Activated naive CD8-positive, alpha-beta T cell treated with anti-CD3 and anti-CD28 coated beads, Interleukin-2, amount 50 U/mL, for 16 hours (primary cell): ENCODE measurements at regions not wholly inside any gene's neighbourhood (a gene's known extent, or its start where the extent isn't known, plus 50 kb on each side); places are given as distances from the start of the nearest gene placed in this dataset.

ENCODE experiments used
- DNase-seq: peaks from one replicate; pipeline ENCODE4 v3.0.0-alpha.2; 2020; ENCODE audit warnings: low read depth, low spot score

DNA sequence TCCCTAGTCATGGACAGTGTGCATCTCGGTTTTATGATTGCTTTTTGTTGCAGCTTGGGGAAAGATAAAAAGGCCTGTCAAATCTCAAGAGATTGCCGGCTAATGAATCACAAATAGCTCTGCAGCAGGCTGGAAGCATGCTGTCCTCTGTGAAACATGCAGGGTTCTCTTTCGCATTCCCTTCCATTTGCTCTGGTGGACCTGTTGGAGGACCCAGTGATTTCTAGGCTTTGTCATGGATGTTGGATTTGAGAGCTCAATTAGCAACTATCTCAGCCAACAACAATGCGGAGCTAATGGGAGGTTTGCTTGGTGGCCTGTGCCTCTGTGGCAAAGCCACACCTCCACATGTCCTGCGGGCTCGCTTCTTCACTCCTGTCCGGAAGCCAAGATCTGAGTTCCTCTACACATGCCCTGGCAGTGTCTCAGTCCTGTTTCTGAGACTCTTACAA lies 418.1 kb upstream of the ARGLU1 start:
- DNase-seq: no peak

DNA sequence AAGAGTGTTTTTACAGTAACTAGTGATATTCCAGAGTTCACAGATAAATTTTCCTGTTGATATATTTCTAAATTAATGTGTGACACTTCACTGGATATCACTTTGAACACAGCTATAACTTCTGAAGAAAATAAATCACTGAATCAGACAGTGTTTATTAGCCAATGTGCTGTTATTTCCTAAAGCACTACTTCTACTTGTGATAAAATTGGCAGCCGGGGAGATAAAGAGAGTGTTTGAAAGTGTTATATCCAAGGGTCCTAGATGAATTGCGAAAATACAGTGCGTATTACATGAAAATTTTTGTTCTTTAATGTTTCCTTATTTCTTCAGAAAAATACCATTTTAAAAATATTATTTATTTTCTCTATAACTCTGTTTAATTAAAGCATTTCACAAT lies 417.5 kb upstream of the ARGLU1 start:
- no peak for DNase-seq

DNA sequence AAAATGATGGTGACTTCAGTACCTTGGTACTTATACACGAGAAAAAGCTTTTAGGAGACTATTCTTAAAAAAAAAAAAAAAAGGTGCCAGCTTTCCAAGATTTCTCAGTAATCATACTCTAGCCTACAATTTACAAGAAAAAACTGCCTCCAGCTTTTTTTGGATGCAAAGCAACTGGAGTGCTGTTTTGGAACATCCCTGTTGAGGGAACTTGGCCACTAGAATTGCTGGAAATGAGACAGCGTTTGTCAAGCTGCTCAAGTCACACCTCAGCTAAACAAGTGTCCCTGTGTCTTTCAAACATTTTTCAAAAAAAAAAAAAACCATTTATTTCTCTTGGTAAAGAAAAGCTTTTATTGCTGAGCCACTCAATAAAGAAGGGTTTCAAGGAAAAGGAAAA lies 413.1 kb upstream of the ARGLU1 start:
- no peak for DNase-seq

DNA sequence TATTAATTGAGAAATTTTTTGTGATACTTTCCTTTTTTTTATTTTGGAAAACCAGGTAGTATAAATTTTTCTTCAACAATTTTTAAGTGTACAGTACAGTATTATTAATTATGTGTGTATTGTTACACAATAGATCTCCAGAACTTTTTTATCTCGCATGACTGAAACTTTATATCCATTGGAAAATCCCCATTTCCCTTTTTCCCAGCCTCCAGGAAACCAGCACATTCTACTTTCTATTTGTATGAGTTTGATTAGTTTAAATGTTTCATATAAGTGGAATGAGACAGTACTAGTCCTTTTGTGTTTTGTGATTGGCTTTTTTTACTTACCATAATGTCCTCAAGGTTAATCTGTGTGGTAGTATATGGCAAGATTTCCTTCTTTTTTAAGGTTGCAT lies 399.5 kb upstream of the ARGLU1 start:
- no peak for DNase-seq

DNA sequence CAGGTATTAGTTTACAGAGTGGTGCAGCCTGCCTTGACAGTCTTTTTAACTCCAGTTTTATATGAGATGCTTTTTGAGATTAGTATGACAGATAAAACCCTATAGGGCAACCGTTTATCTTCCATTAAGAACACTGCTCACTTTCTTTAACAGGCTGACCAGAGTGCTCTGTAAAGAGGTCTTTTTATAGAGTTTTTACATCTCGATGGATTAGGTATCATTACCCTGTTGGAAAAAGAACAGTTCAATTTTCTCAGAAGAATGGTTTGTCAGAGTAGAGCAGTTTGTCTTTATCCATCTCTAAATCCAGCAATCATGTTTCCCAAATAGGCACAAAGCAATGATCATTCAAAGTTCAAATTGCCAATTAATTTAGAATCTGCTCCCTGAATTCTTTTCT lies 395.2 kb upstream of the ARGLU1 start:
- DNase-seq: no peak

DNA sequence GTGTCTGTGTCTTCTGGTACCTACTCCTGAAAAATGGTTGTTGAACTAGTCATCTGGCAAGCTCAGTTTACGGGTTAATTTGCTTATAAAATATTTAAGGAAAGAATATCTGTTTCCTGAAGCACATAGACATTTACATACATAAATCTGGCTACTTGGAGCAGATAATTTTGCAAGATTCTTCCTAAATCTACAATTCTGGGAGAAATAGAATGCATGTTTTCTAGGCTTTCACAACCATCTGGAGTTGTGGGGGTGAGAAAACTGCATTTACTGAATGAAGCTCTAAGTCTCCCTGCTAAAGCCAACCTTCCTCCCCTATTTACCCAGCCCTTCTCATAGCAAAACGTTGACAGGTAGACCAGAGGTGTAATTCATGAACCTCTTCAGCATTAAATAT lies 393.7 kb upstream of the ARGLU1 start:
- no peak for DNase-seq

DNA sequence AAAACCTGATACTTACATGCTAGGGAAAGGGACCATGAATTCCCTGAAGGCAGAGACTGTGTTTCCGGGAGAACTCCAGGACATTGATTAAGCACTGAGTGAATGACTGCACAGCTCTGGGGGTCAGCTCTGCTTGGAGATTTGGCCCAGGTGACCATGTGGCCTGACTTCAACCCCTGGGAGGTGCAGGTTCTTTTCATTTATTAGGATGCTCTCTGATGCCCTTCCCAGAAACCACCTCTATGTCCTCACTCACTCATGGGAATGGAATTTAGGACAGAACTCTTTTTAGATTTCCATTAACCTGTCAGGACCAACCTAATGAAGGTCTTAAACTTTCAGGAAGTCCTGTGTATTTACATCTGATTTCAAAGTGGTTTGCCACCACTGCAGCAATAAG lies 393.3 kb upstream of the ARGLU1 start:
- DNase-seq: no peak

DNA sequence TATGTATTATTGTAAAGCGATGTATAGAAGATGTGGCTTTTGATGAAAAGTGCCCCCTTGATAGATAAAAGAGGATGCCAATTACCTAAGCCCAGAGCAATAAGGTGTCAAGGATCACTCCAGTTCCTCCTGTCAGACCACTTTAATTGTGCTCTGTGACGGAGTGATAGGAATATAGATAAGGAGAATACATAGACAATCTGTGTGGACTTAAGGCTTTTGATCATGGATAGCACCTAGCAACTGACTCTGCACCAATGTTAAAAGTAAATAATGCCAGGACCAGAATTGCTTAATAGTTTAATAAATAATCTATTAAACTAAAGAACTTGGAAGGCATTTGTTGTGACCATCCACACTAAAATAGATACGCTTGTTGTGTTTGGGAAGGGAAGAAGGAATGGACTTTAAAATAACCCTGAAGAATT lies 390.7 kb upstream of the ARGLU1 start:
- no peak for DNase-seq

DNA sequence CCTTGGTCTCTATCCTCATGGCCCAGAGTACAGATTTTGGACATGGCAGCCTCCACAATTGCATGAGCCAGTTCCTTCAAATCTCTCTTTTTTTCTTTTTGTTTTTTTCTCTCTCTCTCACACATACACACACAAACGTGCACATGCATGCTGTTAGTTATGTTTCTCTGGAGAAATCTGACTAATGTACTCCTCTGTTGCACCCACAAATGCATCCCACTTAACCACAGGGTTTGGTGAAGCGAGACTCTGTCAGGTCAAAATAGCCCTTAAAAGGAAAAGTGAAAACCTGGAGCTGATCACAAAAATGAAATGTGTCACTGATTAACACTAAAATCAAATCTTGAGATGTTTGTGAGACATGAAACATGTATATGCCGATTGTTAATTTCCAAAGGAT lies 374.6 kb upstream of the ARGLU1 start:
- no peak for DNase-seq

DNA sequence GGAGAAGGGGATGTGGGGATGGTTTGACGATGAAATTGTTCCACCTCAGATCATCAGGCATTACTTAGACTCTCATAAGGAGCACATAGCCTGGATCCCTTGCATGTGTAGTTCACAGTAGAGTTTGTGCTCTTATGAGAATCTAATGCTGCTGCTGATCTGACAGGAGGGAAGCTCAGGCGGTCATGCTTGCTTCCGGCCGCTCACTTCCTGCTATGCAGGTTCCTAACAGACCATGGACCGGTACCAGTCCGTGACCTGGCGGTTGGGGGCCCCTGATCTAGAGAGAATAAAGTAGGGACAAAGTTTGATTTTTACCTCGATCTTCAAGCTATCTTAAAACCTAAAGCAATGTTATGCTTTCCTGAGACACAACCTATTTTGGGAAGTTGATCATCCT lies 373.8 kb upstream of the ARGLU1 start:
- DNase-seq: no peak

GRCh38 chr13:106927421-106927820 lies 359.5 kb upstream of the ARGLU1 start:
- DNase-seq: no peak

GRCh38 chr13:106922384-106922783 lies 354.4 kb upstream of the ARGLU1 start:
- DNase-seq: no peak

DNA sequence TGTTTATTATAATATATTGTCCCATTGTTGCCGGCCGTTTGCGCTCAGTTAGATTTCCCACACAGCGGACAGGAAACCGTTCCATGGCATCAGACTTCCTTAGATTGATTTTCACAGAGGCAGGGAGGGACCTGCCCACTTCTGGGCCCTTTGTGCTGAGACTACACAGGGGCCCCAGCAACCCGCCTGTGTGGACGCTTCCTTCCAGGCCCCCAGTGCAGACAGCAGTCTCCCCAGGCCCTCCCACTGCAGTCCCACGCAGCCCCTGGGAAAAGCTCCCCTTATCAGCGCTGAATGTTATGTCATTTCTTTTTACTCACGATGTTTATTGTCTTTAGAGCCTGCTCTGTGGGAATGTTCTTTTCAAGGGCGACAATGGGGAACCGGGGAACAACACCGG lies 351.7 kb upstream of the ARGLU1 start:
- DNase-seq: no peak

DNA sequence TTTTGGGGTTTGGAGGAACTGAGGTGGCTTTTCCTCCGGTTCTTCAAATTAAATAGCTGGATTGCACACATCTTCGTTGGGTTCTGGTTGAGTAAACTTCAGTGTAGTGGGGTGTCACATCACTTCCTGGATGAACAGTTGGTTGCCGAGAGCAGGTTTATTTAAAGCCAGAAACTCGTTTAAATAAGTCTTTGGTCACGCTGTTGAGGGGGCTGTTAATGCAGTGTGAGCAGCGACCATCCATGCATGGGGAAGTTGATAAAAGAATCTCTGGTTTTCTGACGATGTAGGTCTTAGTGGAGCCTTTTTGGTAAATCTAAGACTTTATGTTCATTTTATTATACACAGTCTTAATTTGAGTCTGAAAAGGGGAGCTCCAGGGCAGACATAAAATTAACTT lies 351.2 kb upstream of the ARGLU1 start:
- DNase-seq: no peak

DNA sequence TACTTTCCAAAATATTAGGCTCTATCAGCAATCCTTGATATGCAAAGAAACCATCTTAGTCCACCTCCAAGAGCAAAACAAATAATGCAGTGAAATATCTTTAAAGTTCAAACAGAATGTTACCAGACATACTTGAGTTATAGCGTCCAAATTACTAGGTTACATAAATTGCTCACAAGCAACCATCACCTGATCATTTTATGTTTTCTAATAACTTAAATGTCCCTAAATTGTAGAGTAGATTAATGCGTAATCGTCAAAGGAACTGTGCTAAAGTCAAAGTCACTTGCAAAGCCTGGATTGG lies 350.6 kb upstream of the ARGLU1 start:
- DNase-seq: no peak

DNA sequence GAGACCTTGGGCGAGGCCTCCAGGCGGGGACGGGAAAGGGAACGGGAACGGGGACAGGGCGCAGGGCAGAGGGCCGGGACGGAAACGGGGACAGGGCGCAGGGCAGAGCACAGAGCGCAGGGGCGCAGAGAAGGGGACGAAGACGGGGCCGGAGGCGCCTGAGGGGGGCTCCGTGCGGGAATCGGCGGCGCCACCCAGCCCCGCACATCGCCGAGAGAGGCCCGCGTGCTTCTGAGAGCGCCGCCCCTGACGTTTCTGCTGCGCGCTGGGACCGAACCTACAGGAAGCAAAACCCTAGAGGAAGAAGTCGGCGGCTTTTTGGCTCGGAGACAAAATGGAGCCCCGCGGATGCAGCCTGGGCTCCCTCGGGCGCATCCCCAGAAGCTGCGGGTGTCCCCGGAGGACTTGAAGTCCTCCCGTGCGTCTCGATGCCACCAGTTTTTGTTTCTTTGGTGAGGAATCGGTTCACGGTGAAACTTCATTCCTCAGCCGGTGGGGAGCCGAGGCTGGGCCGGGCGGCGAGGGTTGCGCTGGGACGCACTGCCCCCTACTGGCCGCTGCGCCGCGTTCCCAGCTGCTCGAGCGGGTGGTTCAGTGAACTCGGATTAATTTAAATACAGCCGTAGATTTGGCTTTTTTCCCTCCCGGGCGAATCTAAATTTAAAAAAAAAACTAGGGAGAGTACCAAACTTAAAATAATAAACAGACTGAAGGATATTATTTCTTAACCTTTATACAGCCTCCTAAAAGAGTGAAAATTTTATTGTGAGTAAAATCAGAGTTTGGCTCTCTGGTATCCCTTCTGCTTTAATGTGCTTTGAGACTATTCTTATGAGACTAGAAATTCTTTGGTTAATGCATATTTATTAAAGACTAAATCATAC lies 350.0 kb upstream of the ARGLU1 start:
- peak; percentile 14 for DNase-seq

DNA sequence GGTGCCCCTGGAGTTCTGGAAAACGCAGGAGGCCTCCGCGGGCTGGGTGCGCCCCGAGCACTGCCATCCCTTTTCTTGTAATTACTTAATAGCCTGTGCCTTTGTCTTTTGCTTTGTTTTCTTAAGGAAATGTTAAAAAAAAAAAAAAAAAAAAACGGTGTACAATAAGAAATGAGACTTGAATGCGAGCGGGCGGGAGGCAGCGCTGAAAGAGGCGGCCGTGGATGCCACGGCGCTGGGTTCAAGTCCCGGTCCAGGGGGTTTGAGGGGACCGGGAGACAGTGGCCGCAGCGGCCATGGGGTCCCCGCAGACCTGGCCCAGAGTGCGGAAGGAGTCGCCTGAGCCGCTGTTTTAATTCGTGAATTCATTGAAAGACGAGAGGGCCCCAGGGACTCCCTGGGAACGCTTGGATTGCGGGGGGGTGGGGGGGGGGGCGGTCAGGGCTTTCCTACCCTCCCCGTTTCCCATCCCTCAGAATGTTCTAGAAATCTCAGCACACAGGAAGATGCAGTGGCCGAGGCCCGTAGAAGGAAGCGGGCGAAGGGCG lies 349.2 kb upstream of the ARGLU1 start:
- DNase-seq: no peak

- DNase-seq: no peak
These were observed 348.5 kb upstream of the ARGLU1 start for GRCh38 chr13:106916329-106916976.

- no peak for DNase-seq
These were observed 347.2 kb upstream of the ARGLU1 start for GRCh38 chr13:106915146-106915545.

GRCh38 chr13:106911627-106912026 lies 343.7 kb upstream of the ARGLU1 start:
- no peak for DNase-seq

DNA sequence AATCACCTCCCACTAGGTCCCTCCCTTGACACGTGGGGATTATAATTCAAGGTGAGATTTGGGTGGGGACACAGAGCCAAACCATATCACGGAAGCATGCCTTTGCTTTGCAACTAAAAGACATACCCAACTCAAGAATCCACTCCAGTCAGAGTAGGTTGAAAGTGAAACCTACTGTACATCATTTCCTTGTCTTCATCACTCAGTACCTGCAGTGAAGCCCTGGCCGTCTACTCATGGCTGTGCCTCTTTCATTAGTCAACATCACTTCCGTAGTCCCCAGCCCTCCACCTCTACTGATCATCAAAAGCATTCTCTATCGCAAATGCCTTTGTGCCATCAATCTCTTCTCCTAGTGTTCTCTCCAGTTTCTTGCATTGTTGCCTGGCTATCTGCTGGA lies 343.1 kb upstream of the ARGLU1 start:
- no peak for DNase-seq

DNA sequence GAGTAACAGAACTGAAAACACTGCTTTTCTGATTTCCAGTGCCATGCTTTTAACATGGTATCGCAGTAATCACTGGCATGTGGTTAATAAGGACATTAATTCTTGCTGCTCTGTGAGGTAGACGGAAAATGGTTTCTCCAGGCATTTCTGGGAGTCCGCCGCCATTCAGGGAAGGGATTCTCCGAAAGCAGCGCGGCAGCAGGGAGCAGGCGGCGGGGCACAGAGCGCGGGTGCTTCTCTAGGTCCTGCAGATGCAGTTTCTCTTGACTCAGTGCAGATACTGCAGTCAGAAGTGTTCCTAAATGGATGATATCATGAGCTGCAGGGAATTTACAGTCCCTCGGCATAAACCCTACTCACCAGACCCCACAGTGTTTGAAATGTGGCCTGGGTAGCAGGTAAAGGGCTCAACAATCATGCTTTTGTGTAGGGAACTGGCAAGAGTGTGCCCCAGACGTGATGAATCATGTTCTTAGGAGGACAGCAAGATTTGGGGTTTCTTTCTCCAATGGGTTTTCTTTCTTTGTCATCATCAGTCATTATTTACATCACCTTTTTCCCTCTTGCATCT lies 338.6 kb upstream of the ARGLU1 start:
- no peak for DNase-seq
